ENCODE measurements at regions not wholly inside any gene's neighbourhood (a gene's known extent, or its start where the extent isn't known, plus 50 kb on each side); places are given as distances from the start of the nearest gene placed in this dataset.

DNA sequence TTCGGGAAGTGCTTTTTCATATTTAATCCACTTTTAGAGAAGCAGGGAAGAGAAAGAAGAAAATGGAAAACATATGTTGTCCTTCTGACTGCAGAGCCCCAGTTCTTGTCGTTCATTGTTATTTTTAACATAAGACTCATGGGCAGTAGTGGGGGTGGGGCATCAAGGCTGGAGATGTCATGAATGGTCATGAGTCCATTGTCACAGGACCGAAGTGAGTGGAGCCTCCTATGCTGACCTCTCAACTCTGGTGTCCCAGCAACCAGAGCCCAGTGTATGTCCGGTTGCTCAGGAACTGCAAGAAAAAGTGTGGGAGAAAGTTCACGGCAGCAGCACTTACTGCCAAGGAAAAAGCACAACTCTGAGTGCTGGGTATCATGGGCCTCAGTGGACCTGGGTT, 108.6 kb downstream of the BANF2 start:
- H3K9me2 ChIP-seq (ENCODE audit: insufficient read depth, low read length) = no peaks in the 10 kb centered on the region
- H3K9me3 ChIP-seq (ENCODE audit: low read length) = no peaks in the 10 kb centered on the region
- no peaks in the 10 kb centered on the region for H3K27me3 ChIP-seq (ENCODE audit: insufficient read depth, low read depth, low read length)
- H3K79me2 ChIP-seq (replicated peaks; ENCODE audit: insufficient read depth, low read length) = no peaks in the 10 kb centered on the region
- no peak overlapping the region for H3K4me3 ChIP-seq (ENCODE audit: low read length)
- no peaks in the 10 kb centered on the region for H3K36me3 ChIP-seq (ENCODE audit: insufficient read depth, low read length)
- H4K20me1 ChIP-seq (ENCODE audit: insufficient read depth) = no peaks in the 10 kb centered on the region
- H3K27ac ChIP-seq (ENCODE audit: low read length) = no peak overlapping the region
- H3K9ac ChIP-seq (ENCODE audit: low read length) = no peak overlapping the region
- no peak overlapping the region for H3K4me2 ChIP-seq (ENCODE audit: low read length)
- no peaks in the 10 kb centered on the region for H3F3A ChIP-seq (ENCODE audit: insufficient read depth, low read length, poor library complexity, severe bottlenecking)
- no peak overlapping the region for H2AFZ ChIP-seq (ENCODE audit: low read depth, low read length)
- TF ChIP-seq MXI1 (conservative IDR thresholded peaks at IDR 0.05; ENCODE audit: poor library complexity, severe bottlenecking) (no peak), POLR2AphosphoS5 (IDR thresholded peaks at IDR 0.05) (no peak), EP300 (conservative IDR thresholded peaks at IDR 0.05; ENCODE audit: poor library complexity, severe bottlenecking) (no peak), SMC3 (conservative IDR thresholded peaks at IDR 0.05; ENCODE audit: poor library complexity) (no peak), RAD21 (conservative IDR thresholded peaks at IDR 0.05) (no peak), TAF1 (IDR thresholded peaks at IDR 0.05; ENCODE audit: low read depth) (no peak), EZH2 (IDR thresholded peaks at IDR 0.05; ENCODE audit: borderline replicate concordance, insufficient read depth, low read length, poor library complexity, severe bottlenecking) (no peak)
- TF ChIP-seq, protein P1, sequence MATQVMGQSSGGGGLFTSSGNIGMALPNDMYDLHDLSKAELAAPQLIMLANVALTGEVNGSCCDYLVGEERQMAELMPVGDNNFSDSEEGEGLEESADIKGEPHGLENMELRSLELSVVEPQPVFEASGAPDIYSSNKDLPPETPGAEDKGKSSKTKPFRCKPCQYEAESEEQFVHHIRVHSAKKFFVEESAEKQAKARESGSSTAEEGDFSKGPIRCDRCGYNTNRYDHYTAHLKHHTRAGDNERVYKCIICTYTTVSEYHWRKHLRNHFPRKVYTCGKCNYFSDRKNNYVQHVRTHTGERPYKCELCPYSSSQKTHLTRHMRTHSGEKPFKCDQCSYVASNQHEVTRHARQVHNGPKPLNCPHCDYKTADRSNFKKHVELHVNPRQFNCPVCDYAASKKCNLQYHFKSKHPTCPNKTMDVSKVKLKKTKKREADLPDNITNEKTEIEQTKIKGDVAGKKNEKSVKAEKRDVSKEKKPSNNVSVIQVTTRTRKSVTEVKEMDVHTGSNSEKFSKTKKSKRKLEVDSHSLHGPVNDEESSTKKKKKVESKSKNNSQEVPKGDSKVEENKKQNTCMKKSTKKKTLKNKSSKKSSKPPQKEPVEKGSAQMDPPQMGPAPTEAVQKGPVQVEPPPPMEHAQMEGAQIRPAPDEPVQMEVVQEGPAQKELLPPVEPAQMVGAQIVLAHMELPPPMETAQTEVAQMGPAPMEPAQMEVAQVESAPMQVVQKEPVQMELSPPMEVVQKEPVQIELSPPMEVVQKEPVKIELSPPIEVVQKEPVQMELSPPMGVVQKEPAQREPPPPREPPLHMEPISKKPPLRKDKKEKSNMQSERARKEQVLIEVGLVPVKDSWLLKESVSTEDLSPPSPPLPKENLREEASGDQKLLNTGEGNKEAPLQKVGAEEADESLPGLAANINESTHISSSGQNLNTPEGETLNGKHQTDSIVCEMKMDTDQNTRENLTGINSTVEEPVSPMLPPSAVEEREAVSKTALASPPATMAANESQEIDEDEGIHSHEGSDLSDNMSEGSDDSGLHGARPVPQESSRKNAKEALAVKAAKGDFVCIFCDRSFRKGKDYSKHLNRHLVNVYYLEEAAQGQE (IDR thresholded peaks at IDR 0.05; ENCODE audit: borderline replicate concordance) = no peak
- TF ChIP-seq, protein P2, sequence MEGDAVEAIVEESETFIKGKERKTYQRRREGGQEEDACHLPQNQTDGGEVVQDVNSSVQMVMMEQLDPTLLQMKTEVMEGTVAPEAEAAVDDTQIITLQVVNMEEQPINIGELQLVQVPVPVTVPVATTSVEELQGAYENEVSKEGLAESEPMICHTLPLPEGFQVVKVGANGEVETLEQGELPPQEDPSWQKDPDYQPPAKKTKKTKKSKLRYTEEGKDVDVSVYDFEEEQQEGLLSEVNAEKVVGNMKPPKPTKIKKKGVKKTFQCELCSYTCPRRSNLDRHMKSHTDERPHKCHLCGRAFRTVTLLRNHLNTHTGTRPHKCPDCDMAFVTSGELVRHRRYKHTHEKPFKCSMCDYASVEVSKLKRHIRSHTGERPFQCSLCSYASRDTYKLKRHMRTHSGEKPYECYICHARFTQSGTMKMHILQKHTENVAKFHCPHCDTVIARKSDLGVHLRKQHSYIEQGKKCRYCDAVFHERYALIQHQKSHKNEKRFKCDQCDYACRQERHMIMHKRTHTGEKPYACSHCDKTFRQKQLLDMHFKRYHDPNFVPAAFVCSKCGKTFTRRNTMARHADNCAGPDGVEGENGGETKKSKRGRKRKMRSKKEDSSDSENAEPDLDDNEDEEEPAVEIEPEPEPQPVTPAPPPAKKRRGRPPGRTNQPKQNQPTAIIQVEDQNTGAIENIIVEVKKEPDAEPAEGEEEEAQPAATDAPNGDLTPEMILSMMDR (IDR thresholded peaks at IDR 0.05; ENCODE audit: poor library complexity, severe bottlenecking) = no peak

DNA sequence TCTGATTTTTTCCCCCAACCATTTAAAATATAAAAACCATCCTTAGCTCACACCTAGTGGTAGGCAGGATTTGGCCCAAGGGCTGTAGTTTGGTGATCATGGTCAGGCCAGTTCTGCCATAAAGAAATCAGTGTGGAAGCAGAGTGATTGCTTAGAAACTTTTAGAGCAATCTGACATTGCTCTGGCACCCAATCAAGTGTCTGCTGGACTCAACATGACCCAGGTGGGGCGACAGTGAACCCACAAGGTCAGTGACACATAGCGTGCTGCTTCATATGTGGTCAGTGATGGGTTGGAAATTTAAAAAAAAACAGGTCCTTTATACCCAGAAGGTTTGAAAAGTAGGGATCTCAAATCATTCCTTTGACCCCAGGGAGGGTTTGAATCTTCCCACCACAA, 107.9 kb downstream of the BANF2 start:
- no peaks in the 10 kb centered on the region for H3K27me3 ChIP-seq (ENCODE audit: insufficient read depth, low read depth, low read length)
- no peaks in the 10 kb centered on the region for H3K9me3 ChIP-seq (ENCODE audit: low read length)
- H3K9me2 ChIP-seq (ENCODE audit: insufficient read depth, low read length) = no peaks in the 10 kb centered on the region
- H3K79me2 ChIP-seq (replicated peaks; ENCODE audit: insufficient read depth, low read length) = no peaks in the 10 kb centered on the region
- no peak overlapping the region for H2AFZ ChIP-seq (ENCODE audit: low read depth, low read length)
- H3K36me3 ChIP-seq (ENCODE audit: insufficient read depth, low read length) = no peaks in the 10 kb centered on the region
- H3K9ac ChIP-seq (ENCODE audit: low read length) = no peak overlapping the region
- no peaks in the 10 kb centered on the region for H4K20me1 ChIP-seq (ENCODE audit: insufficient read depth)
- no peak overlapping the region for H3K27ac ChIP-seq (ENCODE audit: low read length)
- H3F3A ChIP-seq (ENCODE audit: insufficient read depth, low read length, poor library complexity, severe bottlenecking) = no peaks in the 10 kb centered on the region
- no peak overlapping the region for H3K4me2 ChIP-seq (ENCODE audit: low read length)
- no peak overlapping the region for H3K4me3 ChIP-seq (ENCODE audit: low read length)
- TF ChIP-seq MXI1 (conservative IDR thresholded peaks at IDR 0.05; ENCODE audit: poor library complexity, severe bottlenecking) = no peak
- TF ChIP-seq, protein P2 (IDR thresholded peaks at IDR 0.05; ENCODE audit: poor library complexity, severe bottlenecking) = no peak

Measured in neural cell (in vitro differentiated cells).